ENCODE measurements at regions not wholly inside any gene's neighbourhood (a gene's known extent, or its start where the extent isn't known, plus 50 kb on each side); places are given as distances from the start of the nearest gene placed in this dataset.

DNA sequence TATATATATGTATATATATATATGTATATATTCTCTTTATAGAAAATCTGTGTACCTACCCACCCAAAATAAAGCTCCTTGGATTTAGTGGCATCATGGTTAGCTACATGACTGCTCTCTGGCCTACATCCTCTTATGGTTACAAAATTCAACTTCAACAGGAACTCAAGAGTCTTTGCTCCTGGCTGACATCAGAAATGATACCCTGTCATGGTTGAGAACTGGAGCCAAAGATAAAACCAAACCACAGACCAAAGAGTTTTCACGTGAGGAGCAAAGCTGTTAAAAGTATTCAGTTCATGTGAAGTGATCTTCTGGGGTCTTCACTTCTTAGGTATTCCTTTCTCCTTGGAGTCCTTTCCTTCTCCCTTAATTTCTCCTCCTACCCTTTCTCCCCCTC is 476.3 kb downstream of the SOX11 start:
- Histone ChIP-seq H3K4me3 (no peak overlapping the region), H3K27ac (replicated peaks in 1 of 4) (no peak overlapping the region), H3K9me3 (no peaks in the 10 kb centered on the region), H3K36me3 (no peaks in the 10 kb centered on the region), H3K27me3 (no peaks in the 10 kb centered on the region), H3K4me1 (no peaks in the 10 kb centered on the region)
- intact Hi-C loops (cut with DNase I): no loop called here
- no peak for TF ChIP-seq POLR2AphosphoS5 (IDR thresholded peaks at IDR 0.05)
- no peak for TF ChIP-seq EP300 (IDR thresholded peaks at IDR 0.05)
- TF ChIP-seq, protein P1, sequence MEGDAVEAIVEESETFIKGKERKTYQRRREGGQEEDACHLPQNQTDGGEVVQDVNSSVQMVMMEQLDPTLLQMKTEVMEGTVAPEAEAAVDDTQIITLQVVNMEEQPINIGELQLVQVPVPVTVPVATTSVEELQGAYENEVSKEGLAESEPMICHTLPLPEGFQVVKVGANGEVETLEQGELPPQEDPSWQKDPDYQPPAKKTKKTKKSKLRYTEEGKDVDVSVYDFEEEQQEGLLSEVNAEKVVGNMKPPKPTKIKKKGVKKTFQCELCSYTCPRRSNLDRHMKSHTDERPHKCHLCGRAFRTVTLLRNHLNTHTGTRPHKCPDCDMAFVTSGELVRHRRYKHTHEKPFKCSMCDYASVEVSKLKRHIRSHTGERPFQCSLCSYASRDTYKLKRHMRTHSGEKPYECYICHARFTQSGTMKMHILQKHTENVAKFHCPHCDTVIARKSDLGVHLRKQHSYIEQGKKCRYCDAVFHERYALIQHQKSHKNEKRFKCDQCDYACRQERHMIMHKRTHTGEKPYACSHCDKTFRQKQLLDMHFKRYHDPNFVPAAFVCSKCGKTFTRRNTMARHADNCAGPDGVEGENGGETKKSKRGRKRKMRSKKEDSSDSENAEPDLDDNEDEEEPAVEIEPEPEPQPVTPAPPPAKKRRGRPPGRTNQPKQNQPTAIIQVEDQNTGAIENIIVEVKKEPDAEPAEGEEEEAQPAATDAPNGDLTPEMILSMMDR (IDR thresholded peaks at IDR 0.05): no peak
- TF ChIP-seq POLR2A (IDR thresholded peaks at IDR 0.05; ENCODE audit: low read depth): no peak
- 61% methylated on average over 1 of the region's 1 CpG for WGBS
- no peak for DNase-seq (ENCODE audit: extremely low spot score)

DNA sequence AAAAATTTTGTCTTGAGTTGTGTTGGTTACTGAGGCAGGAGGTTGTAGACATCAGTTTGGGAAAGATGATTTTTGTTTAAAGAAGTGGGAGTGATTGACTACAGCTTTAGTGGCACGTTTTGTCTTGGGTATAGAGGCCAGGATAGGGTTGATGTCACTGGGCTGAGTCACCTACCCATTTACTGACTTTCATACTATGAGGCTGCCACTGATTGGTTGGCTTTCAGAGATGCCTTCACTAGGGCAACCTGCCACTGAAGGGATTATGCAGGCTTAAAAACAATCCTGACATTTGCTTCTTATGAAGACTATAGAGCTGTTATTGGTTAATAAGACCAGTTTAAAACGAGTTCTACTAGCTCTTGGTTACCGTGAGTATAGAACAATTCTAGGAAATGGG is 479.1 kb downstream of the SOX11 start:
- DNase-seq (ENCODE audit: extremely low spot score): no peak
- H3K4me1 ChIP-seq: no peaks in the 10 kb centered on the region
- no peaks in the 10 kb centered on the region for H3K27me3 ChIP-seq
- no peak overlapping the region for H3K4me3 ChIP-seq
- intact Hi-C loops (cut with DNase I): no loop called here
- WGBS: 59% methylated on average over 3 of the region's 3 CpGs
- no peaks in the 10 kb centered on the region for H3K36me3 ChIP-seq
- TF ChIP-seq POLR2A (IDR thresholded peaks at IDR 0.05; ENCODE audit: low read depth) (no peak), EP300 (IDR thresholded peaks at IDR 0.05) (no peak), POLR2AphosphoS5 (IDR thresholded peaks at IDR 0.05) (no peak)
- TF ChIP-seq, protein P1 (IDR thresholded peaks at IDR 0.05): no peak
- peaks cover 0 to 7% (median 3%) of the 10 kb centered on the region in 4 donors for H3K9me3 ChIP-seq
- no peak overlapping the region for H3K27ac ChIP-seq (replicated peaks in 1 of 4)

DNA sequence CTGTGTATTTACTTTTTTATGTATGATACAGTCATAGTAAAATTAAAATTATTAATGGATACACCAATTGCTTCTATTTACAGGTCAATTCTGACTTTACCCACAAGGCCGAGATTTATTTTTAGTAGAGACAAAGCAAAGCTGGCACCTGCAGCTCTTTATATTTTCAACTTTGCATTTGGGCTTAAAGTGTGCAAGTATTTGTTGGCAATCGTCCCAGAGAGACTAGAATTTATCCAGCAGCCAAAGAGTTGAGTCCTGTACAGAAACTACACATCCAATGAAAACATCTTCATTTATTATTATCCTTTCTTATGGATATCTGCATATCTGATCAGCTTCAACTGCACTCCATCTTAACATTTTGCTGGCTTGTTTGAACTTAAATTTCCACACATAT is 485.6 kb downstream of the SOX11 start:
- WGBS: 35% methylated on average over 2 of the region's 2 CpGs
- intact Hi-C loops (cut with DNase I): no loop called here
- DNase-seq (ENCODE audit: extremely low spot score): no peak
- H3K27me3 ChIP-seq: no peaks in the 10 kb centered on the region
- no peak for TF ChIP-seq POLR2A (IDR thresholded peaks at IDR 0.05; ENCODE audit: low read depth)
- TF ChIP-seq, protein P1 (IDR thresholded peaks at IDR 0.05): no peak
- no peak for TF ChIP-seq POLR2AphosphoS5 (IDR thresholded peaks at IDR 0.05)
- TF ChIP-seq EP300 (IDR thresholded peaks at IDR 0.05): no peak
- no peak overlapping the region for H3K4me3 ChIP-seq
- H3K4me1 ChIP-seq: no peaks in the 10 kb centered on the region
- H3K9me3 ChIP-seq: peaks cover 0 to 7% (median 3%) of the 10 kb centered on the region in 4 donors
- H3K27ac ChIP-seq (replicated peaks in 1 of 4): no peak overlapping the region
- H3K36me3 ChIP-seq: no peaks in the 10 kb centered on the region

DNA sequence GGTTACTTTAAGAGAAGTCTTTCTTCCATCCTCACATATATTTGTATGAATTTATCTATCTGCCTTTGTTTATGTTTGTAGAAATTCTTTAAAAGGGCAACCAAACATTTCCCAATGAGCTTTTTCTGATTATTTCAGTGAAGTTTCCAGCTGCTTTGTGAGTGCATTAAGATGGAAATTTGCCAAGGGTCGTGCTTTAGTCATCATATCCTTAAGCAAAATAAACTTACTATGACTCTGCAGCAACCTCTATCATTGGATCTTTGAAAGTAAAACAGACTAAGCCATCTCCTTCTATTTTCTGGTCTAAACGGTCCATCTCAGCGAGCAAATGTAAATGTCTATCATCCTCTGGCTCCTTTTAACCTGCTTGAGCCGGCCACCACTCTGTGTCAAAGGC is 489.3 kb downstream of the SOX11 start:
- H3K27ac ChIP-seq (replicated peaks in 1 of 4): no peak overlapping the region
- no peaks in the 10 kb centered on the region for H3K4me1 ChIP-seq
- H3K36me3 ChIP-seq: no peaks in the 10 kb centered on the region
- H3K9me3 ChIP-seq: no peaks in the 10 kb centered on the region
- 37% methylated on average over 4 of the region's 4 CpGs for WGBS
- no peaks in the 10 kb centered on the region for H3K27me3 ChIP-seq
- intact Hi-C loops (cut with DNase I): no loop called here
- TF ChIP-seq POLR2A (IDR thresholded peaks at IDR 0.05; ENCODE audit: low read depth) (no peak), EP300 (IDR thresholded peaks at IDR 0.05) (no peak), POLR2AphosphoS5 (IDR thresholded peaks at IDR 0.05) (no peak)
- TF ChIP-seq, protein P1 (IDR thresholded peaks at IDR 0.05): no peak
- DNase-seq (ENCODE audit: extremely low spot score): no peak
- H3K4me3 ChIP-seq: no peak overlapping the region

DNA sequence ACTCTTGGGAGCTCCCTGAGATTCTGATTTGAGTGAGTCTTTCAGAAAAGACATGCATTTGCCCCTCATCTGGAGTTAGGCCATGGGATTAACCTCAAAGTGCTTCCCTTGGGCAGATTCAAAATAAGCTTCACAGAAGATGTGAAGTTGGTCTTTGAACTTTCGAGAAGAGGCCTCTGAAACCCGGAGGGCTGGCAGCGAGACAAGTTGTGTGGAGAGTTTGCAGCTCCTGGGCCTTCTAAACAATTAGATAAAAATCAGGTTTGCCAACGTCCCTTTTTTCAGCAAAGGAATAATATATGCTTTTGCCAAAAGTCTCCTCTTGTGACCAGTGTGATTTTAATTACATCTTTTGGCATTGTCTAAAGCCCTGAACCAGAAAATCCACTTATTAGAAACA is 489.7 kb downstream of the SOX11 start:
- Histone ChIP-seq H3K27me3 (no peaks in the 10 kb centered on the region), H3K36me3 (no peaks in the 10 kb centered on the region), H3K4me3 (no peak overlapping the region), H3K9me3 (no peaks in the 10 kb centered on the region), H3K27ac (replicated peaks in 1 of 4) (no peak overlapping the region), H3K4me1 (no peaks in the 10 kb centered on the region)
- WGBS: 40% methylated on average over 4 of the region's 4 CpGs
- intact Hi-C loops (cut with DNase I): no loop called here
- TF ChIP-seq, protein P1 (IDR thresholded peaks at IDR 0.05): no peak
- TF ChIP-seq POLR2A (IDR thresholded peaks at IDR 0.05; ENCODE audit: low read depth) (no peak), EP300 (IDR thresholded peaks at IDR 0.05) (no peak), POLR2AphosphoS5 (IDR thresholded peaks at IDR 0.05) (no peak)
- no peak for DNase-seq (ENCODE audit: extremely low spot score)
